GM10266 (cell line): ENCODE measurements at regions not wholly inside any gene's neighbourhood (a gene's known extent, or its start where the extent isn't known, plus 50 kb on each side); places are given as distances from the start of the nearest gene placed in this dataset.

Experiments used
- DNase-seq: peaks from one replicate; pipeline ENCODE4 v3.0.0; 2012; ENCODE audit errors: extremely low spot score
- TF ChIP-seq, protein P1 (sequence below): IDR thresholded peaks from 2 replicates; pipeline ENCODE4 v1.5.1; 2012; ENCODE audit warnings: mild to moderate bottlenecking, low read depth; ENCODE audit not compliant: control insufficient read depth, insufficient read depth; ENCODE audit errors: missing control alignments

DNA sequence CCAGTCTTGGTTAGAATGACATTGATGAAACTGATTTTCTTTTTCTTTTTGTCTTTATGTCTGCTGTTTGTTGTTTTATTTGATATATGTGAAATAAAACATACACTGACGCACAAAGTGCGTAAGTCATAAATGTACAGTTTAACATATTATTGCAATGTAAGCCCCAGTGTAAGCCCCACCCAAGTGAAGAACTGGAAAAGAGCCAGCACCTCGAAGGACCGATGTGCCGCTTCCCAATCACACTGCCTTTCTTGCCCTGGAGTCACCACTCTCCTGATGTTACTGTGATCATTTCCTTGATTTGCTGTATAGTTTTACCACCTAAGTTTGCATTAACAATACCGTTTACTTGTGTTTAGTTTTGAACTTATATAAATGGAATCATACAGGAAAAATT is 128.4 kb upstream of the LPP start:
- no peak for DNase-seq
- TF ChIP-seq, protein P1, sequence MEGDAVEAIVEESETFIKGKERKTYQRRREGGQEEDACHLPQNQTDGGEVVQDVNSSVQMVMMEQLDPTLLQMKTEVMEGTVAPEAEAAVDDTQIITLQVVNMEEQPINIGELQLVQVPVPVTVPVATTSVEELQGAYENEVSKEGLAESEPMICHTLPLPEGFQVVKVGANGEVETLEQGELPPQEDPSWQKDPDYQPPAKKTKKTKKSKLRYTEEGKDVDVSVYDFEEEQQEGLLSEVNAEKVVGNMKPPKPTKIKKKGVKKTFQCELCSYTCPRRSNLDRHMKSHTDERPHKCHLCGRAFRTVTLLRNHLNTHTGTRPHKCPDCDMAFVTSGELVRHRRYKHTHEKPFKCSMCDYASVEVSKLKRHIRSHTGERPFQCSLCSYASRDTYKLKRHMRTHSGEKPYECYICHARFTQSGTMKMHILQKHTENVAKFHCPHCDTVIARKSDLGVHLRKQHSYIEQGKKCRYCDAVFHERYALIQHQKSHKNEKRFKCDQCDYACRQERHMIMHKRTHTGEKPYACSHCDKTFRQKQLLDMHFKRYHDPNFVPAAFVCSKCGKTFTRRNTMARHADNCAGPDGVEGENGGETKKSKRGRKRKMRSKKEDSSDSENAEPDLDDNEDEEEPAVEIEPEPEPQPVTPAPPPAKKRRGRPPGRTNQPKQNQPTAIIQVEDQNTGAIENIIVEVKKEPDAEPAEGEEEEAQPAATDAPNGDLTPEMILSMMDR = no peak

DNA sequence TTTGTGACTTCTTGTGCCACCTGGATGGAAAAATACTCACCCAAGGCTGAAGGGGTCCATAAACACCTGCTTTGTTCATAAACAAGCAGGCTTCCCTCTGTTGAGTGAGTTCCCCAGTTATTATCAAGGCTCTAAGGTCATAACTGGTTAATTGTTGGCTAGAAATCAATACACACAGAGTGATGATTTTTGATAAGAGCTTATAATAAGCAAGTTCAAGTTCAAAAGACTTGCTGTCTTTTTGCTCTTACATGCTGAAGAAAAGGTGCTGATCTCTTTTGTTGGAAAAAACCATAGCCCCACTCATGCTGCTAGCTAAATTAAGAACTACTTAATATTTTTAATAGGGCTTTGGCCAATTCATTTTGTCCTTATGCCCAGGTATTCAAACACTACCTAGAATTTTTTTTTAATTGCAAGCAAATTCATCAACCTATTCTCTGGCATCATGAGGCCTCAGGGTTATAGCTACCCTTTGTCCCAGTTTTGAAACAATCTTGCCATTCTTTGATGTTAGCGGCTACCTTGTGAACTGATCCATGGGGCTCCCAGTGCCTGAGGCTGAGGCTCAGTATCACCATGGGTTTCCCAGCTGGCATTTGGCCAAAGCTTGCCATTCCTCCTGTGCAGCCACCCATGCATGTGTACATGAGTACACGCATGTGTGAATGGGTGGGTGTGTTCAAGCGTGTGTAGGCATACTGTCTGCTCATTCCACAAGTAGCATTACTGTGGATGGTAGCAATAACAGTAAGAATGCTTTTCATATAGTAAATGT is 127.6 kb upstream of the LPP start:
- TF ChIP-seq, protein P1 = no peak

DNA sequence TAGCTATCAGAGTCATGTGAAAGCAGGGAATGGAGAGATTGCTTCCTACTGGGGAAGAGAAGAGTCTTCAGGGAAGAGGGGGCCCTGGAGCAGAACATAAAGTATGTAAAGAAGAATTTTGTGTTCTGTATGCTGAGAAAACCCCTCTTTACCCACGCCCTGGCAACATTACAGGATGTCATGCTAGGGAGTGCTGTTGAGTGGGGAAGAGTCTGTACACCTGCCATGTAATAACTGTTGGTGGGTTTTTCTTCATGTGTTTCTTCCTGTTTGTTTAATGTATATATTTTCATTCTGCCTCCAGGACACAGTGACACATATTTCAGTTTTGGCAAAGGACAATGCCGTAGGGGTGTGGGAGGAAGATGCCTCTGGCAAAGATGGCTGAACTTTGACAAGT is 122.8 kb upstream of the LPP start:
- no peak for DNase-seq
- TF ChIP-seq, protein P1 = no peak

More for the DNA sequence above, 127.6 kb upstream of the LPP start:
- DNase-seq = no peak

DNA sequence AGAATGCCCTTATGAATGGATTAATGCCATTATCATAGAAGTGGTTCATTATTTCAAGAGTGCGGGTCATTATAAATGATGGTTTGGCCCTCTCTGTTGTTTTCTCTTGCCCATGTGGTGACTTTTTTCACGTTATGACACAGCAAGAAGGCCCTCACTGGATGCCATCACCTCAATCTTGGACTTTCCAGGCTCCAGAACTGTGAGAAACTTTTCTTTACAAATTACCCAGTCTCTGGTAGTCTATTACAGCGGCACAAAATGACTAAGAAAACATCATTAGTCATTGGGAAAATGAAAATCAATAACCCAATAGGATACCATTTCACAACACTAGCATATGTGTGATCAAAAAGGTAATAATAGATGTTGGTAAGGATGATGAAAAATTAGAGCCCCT is 119.0 kb upstream of the LPP start:
- TF ChIP-seq, protein P1 = no peak
- DNase-seq = no peak

DNA sequence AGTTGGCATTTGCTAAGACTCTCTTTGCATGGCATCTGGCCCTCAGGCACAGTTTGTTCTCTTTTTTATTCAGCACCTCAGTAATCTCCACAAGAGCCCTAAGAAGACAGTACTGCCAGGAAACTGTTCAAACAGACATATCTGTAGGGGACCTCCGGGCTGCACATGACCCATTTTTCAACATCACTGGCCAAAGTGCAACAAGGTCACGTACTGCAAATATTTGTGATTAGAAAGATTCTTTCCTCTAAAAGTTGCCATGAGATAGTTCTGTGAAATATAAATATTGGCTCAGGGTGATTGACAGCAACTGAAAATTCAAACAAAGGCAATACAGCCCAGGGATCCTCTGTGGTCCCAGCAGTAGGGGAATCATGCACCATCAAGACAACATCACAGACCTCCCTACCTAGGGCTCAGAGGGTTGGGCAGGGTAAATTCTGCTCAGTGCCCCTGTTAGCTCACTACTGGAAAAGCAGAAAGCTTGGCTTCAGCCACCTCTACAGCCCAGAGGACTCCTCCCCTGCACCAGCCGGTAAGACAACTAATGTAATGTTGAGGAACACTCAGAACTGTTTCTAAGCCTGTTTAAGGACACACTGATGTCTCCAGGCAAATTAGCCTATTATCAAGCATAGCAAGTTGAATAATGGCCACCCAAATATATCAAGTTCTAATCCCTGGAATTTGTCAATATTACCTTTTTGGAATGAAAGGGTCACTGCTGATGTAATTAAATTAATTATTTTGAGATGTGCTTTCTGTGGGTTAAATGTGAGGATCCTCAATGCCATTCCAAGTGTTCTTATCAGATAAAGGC is 117.4 kb upstream of the LPP start:
- DNase-seq = no peak
- TF ChIP-seq, protein P1 = no peak

DNA sequence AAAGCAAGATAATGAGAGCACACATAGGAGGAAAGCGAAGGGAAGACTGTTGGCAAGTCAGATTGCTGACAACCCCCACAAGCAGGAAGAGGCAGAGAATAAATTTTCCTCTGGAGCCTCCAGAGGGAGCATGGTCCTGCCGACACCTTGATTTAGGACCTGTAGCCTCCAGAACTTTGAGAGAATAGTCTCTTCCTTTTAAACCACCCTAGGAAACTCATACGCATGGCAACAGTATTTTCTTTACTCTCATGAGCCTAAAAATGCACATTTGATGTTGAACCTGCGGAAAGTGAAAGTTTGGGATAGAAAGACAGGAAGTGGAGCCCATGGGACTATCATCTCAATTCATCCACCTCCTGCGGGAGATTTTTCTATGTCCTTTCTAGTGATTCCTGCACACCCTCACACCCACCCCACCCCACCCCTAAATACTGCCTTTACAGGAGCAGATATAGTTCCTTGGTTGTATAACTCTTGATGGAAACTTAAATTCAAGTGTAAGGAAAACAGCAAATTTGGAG is 116.7 kb upstream of the LPP start:
- TF ChIP-seq, protein P1 = no peak
- no peak for DNase-seq

DNA sequence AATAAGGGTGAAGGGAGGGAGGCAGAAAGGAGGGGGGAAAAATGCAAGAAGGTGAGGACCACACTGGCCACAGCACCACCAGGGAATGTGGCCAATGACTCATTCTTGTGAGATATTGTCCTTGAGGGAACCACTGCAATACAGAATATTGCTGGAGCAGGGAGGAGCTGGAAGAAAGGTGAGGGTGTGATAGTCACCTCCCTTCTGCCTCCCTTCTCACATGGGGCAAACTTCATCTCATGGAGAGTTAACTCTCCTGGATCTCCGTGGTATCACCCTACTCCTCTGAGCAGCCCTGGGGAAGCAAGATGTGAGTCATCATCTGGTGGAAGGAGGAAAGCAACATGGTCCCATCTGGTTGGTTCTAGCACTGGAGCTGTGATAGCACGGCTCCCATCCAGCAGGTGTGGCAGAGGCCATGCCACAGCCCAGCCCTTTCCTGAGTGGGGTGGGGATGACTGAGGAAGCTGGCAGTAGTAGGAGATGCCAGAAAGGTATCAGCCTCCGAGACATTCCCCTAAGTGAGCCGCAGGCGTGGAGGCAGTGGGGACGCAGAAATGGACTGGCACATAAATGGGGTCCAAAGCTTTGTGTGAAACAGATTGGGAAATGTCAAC is 115.9 kb upstream of the LPP start:
- no peak for DNase-seq
- TF ChIP-seq, protein P1 = no peak
